Mucosa of rectum (tissue), 2 donors: ENCODE measurements at regions not wholly inside any gene's neighbourhood (a gene's known extent, or its start where the extent isn't known, plus 50 kb on each side); places are given as distances from the start of the nearest gene placed in this dataset.

Source experiments
- H3K27ac ChIP-seq, 2 donors: one replicate each; pipeline ENCODE4 v1.7.0; 2013; ENCODE audit warnings: inconsistent platforms in 2 of 2, low read depth in 2 of 2, low read length in 2 of 2
- H3K27me3 ChIP-seq, 2 donors: one replicate each; pipeline ENCODE4 v1.7.0; 2013; ENCODE audit warnings: low read length in 2 of 2; ENCODE audit not compliant: control insufficient read depth in 2 of 2, insufficient read depth in 2 of 2
- H3K36me3 ChIP-seq, 2 donors: one replicate each; pipeline ENCODE4 v1.7.0; 2013; ENCODE audit warnings: low read length in 2 of 2; ENCODE audit not compliant: control insufficient read depth in 2 of 2, insufficient read depth in 2 of 2
- H3K4me1 ChIP-seq, 2 donors: one replicate each; pipeline ENCODE4 v1.7.0; 2013; ENCODE audit warnings: low read length in 2 of 2, mild to moderate bottlenecking in 1 of 2; ENCODE audit not compliant: control insufficient read depth in 2 of 2, insufficient read depth in 2 of 2
- H3K4me3 ChIP-seq, 2 donors: one replicate each; pipeline ENCODE4 v1.7.0; 2013; ENCODE audit warnings: low read length in 2 of 2
- H3K9ac ChIP-seq, 2 donors: one replicate each; pipeline ENCODE4 v1.7.0; 2013; ENCODE audit warnings: low read length in 2 of 2, low read depth in 1 of 2, mild to moderate bottlenecking in 1 of 2
- H3K9me3 ChIP-seq, 2 donors: one replicate each; pipeline ENCODE4 v1.7.0; 2013; ENCODE audit warnings: low read length in 2 of 2; ENCODE audit not compliant: control insufficient read depth in 2 of 2
- donor health status: healthy.
- donor health status: Normal muscosa, but diverticular disease.

- Histone ChIP-seq H3K4me3 (no peak overlapping the region), H3K9ac (no peak overlapping the region), H3K27ac (no peak overlapping the region), H3K4me1 (no peaks in the 10 kb centered on the region), H3K9me3 (no peaks in the 10 kb centered on the region), H3K27me3 (no peaks in the 10 kb centered on the region), H3K36me3 (no peaks in the 10 kb centered on the region)
These were observed 537.1 kb downstream of the AJAP1 start for GRCh38 chr1:5191470-5191869.

- H3K27me3 ChIP-seq: no peaks in the 10 kb centered on the region
- H3K9ac ChIP-seq: no peak overlapping the region
- H3K4me3 ChIP-seq: no peak overlapping the region
- no peaks in the 10 kb centered on the region for H3K36me3 ChIP-seq
- no peak overlapping the region for H3K27ac ChIP-seq
- H3K4me1 ChIP-seq: no peaks in the 10 kb centered on the region
- no peaks in the 10 kb centered on the region for H3K9me3 ChIP-seq
These were observed 535.0 kb downstream of the AJAP1 start for GRCh38 chr1:5189384-5189783.

- Histone ChIP-seq H3K4me1 (no peaks in the 10 kb centered on the region), H3K9ac (no peak overlapping the region), H3K4me3 (no peak overlapping the region), H3K27me3 (no peaks in the 10 kb centered on the region), H3K36me3 (no peaks in the 10 kb centered on the region), H3K9me3 (no peaks in the 10 kb centered on the region), H3K27ac (no peak overlapping the region)
These were observed 511.4 kb downstream of the AJAP1 start for GRCh38 chr1:5165762-5166161.

GRCh38 chr1:5164158-5164557 lies 509.7 kb downstream of the AJAP1 start:
- no peaks in the 10 kb centered on the region for H3K9me3 ChIP-seq
- H3K4me3 ChIP-seq: no peak overlapping the region
- no peaks in the 10 kb centered on the region for H3K4me1 ChIP-seq
- no peaks in the 10 kb centered on the region for H3K36me3 ChIP-seq
- no peaks in the 10 kb centered on the region for H3K27me3 ChIP-seq
- no peak overlapping the region for H3K27ac ChIP-seq
- no peak overlapping the region for H3K9ac ChIP-seq

GRCh38 chr1:5161372-5161771 lies 507.0 kb downstream of the AJAP1 start:
- Histone ChIP-seq H3K9me3 (no peaks in the 10 kb centered on the region), H3K36me3 (no peaks in the 10 kb centered on the region), H3K27me3 (no peaks in the 10 kb centered on the region), H3K9ac (no peak overlapping the region), H3K4me3 (no peak overlapping the region), H3K27ac (no peak overlapping the region), H3K4me1 (no peaks in the 10 kb centered on the region)

- Histone ChIP-seq H3K27me3 (no peaks in the 10 kb centered on the region), H3K4me1 (no peaks in the 10 kb centered on the region), H3K4me3 (no peak overlapping the region), H3K9me3 (no peaks in the 10 kb centered on the region), H3K9ac (no peak overlapping the region), H3K36me3 (no peaks in the 10 kb centered on the region), H3K27ac (no peak overlapping the region)
These were observed 502.8 kb downstream of the AJAP1 start for GRCh38 chr1:5157175-5157574.

- Histone ChIP-seq H3K4me3 (no peak overlapping the region), H3K9me3 (no peaks in the 10 kb centered on the region), H3K36me3 (no peaks in the 10 kb centered on the region), H3K27me3 (no peaks in the 10 kb centered on the region), H3K27ac (no peak overlapping the region), H3K4me1 (no peaks in the 10 kb centered on the region), H3K9ac (no peak overlapping the region)
These were observed 502.2 kb downstream of the AJAP1 start for GRCh38 chr1:5156416-5157120.

- no peak overlapping the region for H3K27ac ChIP-seq
These were observed 497.1 kb downstream of the AJAP1 start for GRCh38 chr1:5151511-5151910.

GRCh38 chr1:5150191-5150590 lies 495.8 kb downstream of the AJAP1 start:
- H3K4me3 ChIP-seq: no peak overlapping the region
- no peaks in the 10 kb centered on the region for H3K9me3 ChIP-seq
- H3K9ac ChIP-seq: no peak overlapping the region
- no peaks in the 10 kb centered on the region for H3K27me3 ChIP-seq
- H3K27ac ChIP-seq: no peak overlapping the region
- no peaks in the 10 kb centered on the region for H3K4me1 ChIP-seq
- H3K36me3 ChIP-seq: no peaks in the 10 kb centered on the region

More at GRCh38 chr1:5151511-5151910, 497.1 kb downstream of the AJAP1 start:
- no peaks in the 10 kb centered on the region for H3K4me1 ChIP-seq
- H3K4me3 ChIP-seq: no peak overlapping the region
- H3K36me3 ChIP-seq: no peaks in the 10 kb centered on the region
- H3K27me3 ChIP-seq: no peaks in the 10 kb centered on the region
- H3K9me3 ChIP-seq: no peaks in the 10 kb centered on the region
- H3K9ac ChIP-seq: no peak overlapping the region

GRCh38 chr1:5147806-5148205 lies 493.4 kb downstream of the AJAP1 start:
- no peaks in the 10 kb centered on the region for H3K4me1 ChIP-seq
- no peak overlapping the region for H3K4me3 ChIP-seq
- no peaks in the 10 kb centered on the region for H3K27me3 ChIP-seq
- H3K36me3 ChIP-seq: no peaks in the 10 kb centered on the region
- H3K9me3 ChIP-seq: no peaks in the 10 kb centered on the region
- H3K9ac ChIP-seq: no peak overlapping the region
- H3K27ac ChIP-seq: no peak overlapping the region

GRCh38 chr1:5142389-5142788 lies 488.0 kb downstream of the AJAP1 start:
- Histone ChIP-seq H3K9me3 (no peaks in the 10 kb centered on the region), H3K4me1 (no peaks in the 10 kb centered on the region), H3K27ac (no peak overlapping the region), H3K27me3 (no peaks in the 10 kb centered on the region), H3K36me3 (no peaks in the 10 kb centered on the region), H3K9ac (no peak overlapping the region), H3K4me3 (no peak overlapping the region)
